Muscle of leg (tissue), 3 donors: ENCODE measurements at regions not wholly inside any gene's neighbourhood (a gene's known extent, or its start where the extent isn't known, plus 50 kb on each side); places are given as distances from the start of the nearest gene placed in this dataset.

Experiments
- DNase-seq: peaks from one replicate; pipeline ENCODE4 v3.0.0; 2013
- H3K27ac ChIP-seq: one replicate; pipeline ENCODE4 v1.5.1; 2013; ENCODE audit warnings: mild to moderate bottlenecking, low read length, control low read depth
- H3K27me3 ChIP-seq: one replicate; pipeline ENCODE4 v1.6.1; 2013; ENCODE audit warnings: low read length; ENCODE audit not compliant: control insufficient read depth, insufficient read depth
- H3K36me3 ChIP-seq: one replicate; pipeline ENCODE4 v1.6.1; 2013; ENCODE audit warnings: low read length; ENCODE audit not compliant: control insufficient read depth, insufficient read depth
- H3K4me1 ChIP-seq: one replicate; pipeline ENCODE4 v1.6.1; 2013; ENCODE audit warnings: low read length; ENCODE audit not compliant: control insufficient read depth, insufficient read depth
- H3K4me3 ChIP-seq: one replicate; pipeline ENCODE4 v1.5.1; 2013; ENCODE audit warnings: low read length, control low read depth
- H3K9me3 ChIP-seq: replicated peaks from 2 replicates; pipeline ENCODE4 v1.6.1; 2013; ENCODE audit warnings: low read depth, low read length; ENCODE audit not compliant: control insufficient read depth
- WGBS: methylation state at CpG from one replicate; pipeline ENCODE4 v1.1.5; 2013; ENCODE audit warnings: missing lambda C conversion rate; ENCODE audit not compliant: insufficient coverage; 5-methylcytosine and 5-hydroxymethylcytosine counted together

GRCh38 chr21:28523367-28523766 is 469.3 kb downstream of the LTN1 start:
- Histone ChIP-seq H3K36me3 (no peaks in the 10 kb centered on the region), H3K4me1 (peaks cover 6% of the 10 kb centered on the region), H3K27me3 (no peaks in the 10 kb centered on the region), H3K9me3 (no peaks in the 10 kb centered on the region), H3K4me3 (no peak overlapping the region), H3K27ac (no peak overlapping the region)
- DNase-seq = no peak
- no CpG with 5 or more reads among the region's 2 CpGs for WGBS

DNA sequence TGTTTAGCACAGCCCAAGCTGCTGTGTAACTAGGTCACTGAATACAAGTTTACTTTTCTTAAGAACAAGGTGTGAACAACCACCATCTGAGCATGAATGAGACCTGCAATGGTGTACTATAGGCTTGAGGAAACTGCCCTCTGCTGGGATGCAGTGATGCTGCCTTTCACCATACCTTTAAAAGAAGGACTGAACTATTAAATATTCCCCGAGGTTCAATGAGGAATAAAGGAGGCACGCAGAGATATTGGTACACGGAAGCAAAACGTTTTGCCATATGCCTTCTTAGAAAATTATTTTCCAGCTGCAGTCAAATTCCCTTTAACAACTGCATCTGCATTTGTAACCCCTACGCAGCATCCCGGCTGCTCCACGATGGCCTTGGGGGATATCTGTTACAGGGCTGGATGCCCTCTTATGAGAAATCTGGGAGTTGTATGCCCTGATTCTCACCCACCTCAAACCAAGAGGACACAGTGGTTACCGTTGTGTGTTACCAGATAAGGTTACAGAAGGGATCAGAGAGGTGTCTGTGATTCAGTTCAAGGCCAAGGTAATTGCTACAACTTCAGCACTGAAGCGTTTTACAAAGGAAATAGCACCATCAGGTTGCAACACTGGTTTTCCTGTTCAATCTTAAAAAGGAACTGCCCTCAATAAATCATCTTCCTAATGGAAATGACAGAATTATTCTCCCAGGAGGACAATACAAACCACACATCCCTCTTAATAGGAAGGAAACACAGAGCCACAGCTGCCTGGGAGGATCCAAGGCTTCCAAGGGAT is 470.5 kb downstream of the LTN1 start:
- Histone ChIP-seq H3K4me3 (no peak overlapping the region), H3K27ac (peak overlapping the region; percentile 21), H3K36me3 (no peaks in the 10 kb centered on the region), H3K27me3 (no peaks in the 10 kb centered on the region), H3K4me1 (peaks cover 6% of the 10 kb centered on the region), H3K9me3 (no peaks in the 10 kb centered on the region)
- peak; percentile 76 for DNase-seq
- WGBS = 40% methylated on average over 1 of the region's 9 CpGs

GRCh38 chr21:28518630-28519029 is 474.0 kb downstream of the LTN1 start:
- 100% methylated on average over 1 of the region's 3 CpGs for WGBS
- DNase-seq = no peak
- Histone ChIP-seq H3K4me1 (peaks cover 12% of the 10 kb centered on the region), H3K27ac (no peak overlapping the region), H3K27me3 (no peaks in the 10 kb centered on the region), H3K4me3 (no peak overlapping the region), H3K9me3 (no peaks in the 10 kb centered on the region), H3K36me3 (no peaks in the 10 kb centered on the region)

DNA sequence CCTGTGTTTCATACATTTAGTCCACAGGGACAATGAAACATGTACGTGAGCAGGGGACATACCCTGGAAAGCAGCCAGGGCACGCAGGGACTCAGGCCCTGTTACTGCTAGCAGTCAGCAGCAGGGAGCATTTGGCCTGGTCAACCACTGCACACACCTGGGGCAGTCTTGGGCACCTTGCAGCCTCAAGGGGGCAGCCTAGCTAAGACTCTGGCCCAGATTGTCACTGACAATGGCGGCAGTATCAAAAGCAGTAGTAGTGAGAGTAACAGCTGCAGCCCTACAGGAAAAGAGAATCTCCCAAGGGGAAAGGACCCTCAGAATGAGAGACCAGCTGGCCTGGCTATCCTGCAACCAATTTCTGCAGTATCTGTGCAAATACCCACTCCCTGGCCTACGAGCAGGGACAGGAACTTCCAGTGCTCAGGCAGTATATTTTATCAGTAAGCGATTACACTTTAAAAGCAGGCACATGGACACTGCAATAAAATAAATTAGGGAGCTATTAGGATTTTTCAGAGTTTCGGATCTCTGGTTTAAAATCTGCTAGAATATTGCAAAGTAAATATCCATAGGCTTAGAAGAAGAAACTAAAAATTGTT is 475.6 kb downstream of the LTN1 start:
- no peaks in the 10 kb centered on the region for H3K9me3 ChIP-seq
- no peak overlapping the region for H3K4me3 ChIP-seq
- no peaks in the 10 kb centered on the region for H3K27me3 ChIP-seq
- DNase-seq = peak; percentile 58
- peaks cover 6% of the 10 kb centered on the region for H3K4me1 ChIP-seq
- 23% methylated on average over 2 of the region's 6 CpGs for WGBS
- H3K36me3 ChIP-seq = no peaks in the 10 kb centered on the region
- no peak overlapping the region for H3K27ac ChIP-seq

DNA sequence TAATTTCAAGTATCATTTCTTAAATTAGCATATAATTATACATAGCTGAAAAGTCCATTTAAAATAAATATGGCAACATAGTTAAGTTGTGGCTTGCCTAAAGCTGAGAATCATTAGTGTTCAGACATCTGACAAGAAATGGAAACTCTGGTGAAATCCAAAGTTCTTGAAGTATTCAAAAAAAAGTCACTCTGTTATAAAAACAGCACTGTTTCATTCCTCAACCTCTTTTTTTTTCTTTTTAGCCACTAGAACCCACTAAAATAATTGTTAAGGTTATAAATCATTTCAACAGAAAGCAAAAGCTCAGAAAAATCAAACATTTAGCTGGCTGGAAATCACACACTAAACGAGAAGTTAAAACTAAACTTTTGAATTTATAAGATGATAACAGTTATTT is 476.7 kb downstream of the LTN1 start:
- H3K27ac ChIP-seq = no peak overlapping the region
- no CpG with 5 or more reads among the region's 1 CpG for WGBS
- peak; percentile 23 for DNase-seq
- H3K36me3 ChIP-seq = no peaks in the 10 kb centered on the region
- no peaks in the 10 kb centered on the region for H3K27me3 ChIP-seq
- no peaks in the 10 kb centered on the region for H3K9me3 ChIP-seq
- peaks cover 6% of the 10 kb centered on the region for H3K4me1 ChIP-seq
- H3K4me3 ChIP-seq = no peak overlapping the region

GRCh38 chr21:28513428-28513827 is 479.2 kb downstream of the LTN1 start:
- WGBS = no CpG with 5 or more reads among the region's 1 CpG
- no peak overlapping the region for H3K27ac ChIP-seq
- DNase-seq = no peak

DNA sequence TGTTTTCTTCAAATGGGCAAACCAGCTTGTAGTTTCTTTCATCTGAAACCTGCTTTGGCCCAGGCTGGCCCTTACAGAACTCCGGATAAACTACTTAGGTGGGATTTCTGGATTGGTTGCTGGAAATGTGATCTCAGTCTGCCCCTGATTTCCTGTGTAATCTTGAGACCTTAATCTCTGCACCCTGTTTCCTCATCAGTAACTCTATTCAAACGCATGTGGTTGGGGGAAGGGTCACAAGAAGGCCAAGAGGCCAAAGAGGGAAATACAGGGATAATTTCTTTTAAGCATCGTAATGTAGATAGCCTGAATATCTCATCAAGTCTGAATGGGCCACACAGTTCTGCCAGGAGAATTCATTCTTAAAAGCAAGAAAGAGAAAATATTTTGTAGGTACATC is 483.6 kb downstream of the LTN1 start:
- Histone ChIP-seq H3K9me3 (peaks cover 8% of the 10 kb centered on the region), H3K36me3 (no peaks in the 10 kb centered on the region), H3K4me3 (no peak overlapping the region), H3K27ac (no peak overlapping the region), H3K4me1 (no peaks in the 10 kb centered on the region), H3K27me3 (no peaks in the 10 kb centered on the region)
- WGBS = no CpG with 5 or more reads among the region's 3 CpGs
- DNase-seq = peak; percentile 30

More at GRCh38 chr21:28513428-28513827, 479.2 kb downstream of the LTN1 start:
- no peak overlapping the region for H3K4me3 ChIP-seq
- H3K27me3 ChIP-seq = no peaks in the 10 kb centered on the region
- H3K9me3 ChIP-seq = no peaks in the 10 kb centered on the region
- H3K36me3 ChIP-seq = no peaks in the 10 kb centered on the region
- H3K4me1 ChIP-seq = peaks cover 6% of the 10 kb centered on the region

DNA sequence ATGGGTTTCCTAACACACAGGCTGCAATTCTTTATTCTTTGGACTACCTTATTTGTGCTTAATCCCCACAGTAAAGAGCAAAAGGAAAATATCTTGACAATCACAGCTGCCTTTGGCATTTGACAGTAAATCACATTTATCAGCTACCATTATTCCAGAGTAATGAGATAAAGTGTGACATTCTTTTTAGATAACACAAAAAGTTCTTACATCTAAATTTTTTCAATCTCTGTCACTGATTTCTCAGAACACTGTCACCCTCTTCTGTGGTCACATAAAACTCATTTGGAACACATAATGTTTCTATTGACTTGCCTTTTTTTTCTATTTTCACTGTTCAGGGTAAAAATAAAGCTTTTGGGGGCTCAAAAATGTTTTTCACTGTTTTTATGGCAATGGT is 484.6 kb downstream of the LTN1 start:
- H3K9me3 ChIP-seq = peaks cover 8% of the 10 kb centered on the region
- DNase-seq = no peak
- H3K4me3 ChIP-seq = no peak overlapping the region
- H3K4me1 ChIP-seq = no peaks in the 10 kb centered on the region
- H3K27me3 ChIP-seq = no peaks in the 10 kb centered on the region
- no peak overlapping the region for H3K27ac ChIP-seq
- H3K36me3 ChIP-seq = no peaks in the 10 kb centered on the region

- no peaks in the 10 kb centered on the region for H3K27me3 ChIP-seq
- no peak for DNase-seq
- H3K27ac ChIP-seq = no peak overlapping the region
- no peaks in the 10 kb centered on the region for H3K36me3 ChIP-seq
- H3K4me3 ChIP-seq = no peak overlapping the region
- no peaks in the 10 kb centered on the region for H3K9me3 ChIP-seq
- H3K4me1 ChIP-seq = no peaks in the 10 kb centered on the region
These were observed 496.2 kb downstream of the LTN1 start for GRCh38 chr21:28496517-28496916.

- 86% methylated on average over 1 of the region's 4 CpGs for WGBS
These were observed 500.6 kb downstream of the LTN1 start for GRCh38 chr21:28492127-28492526.

More at GRCh38 chr21:28492127-28492526, 500.6 kb downstream of the LTN1 start:
- Histone ChIP-seq H3K4me1 (no peaks in the 10 kb centered on the region), H3K4me3 (no peak overlapping the region), H3K9me3 (no peaks in the 10 kb centered on the region), H3K27ac (no peak overlapping the region), H3K36me3 (no peaks in the 10 kb centered on the region), H3K27me3 (no peaks in the 10 kb centered on the region)
- DNase-seq = no peak
